ENCODE measurements at regions not wholly inside any gene's neighbourhood (a gene's known extent, or its start where the extent isn't known, plus 50 kb on each side); places are given as distances from the start of the nearest gene placed in this dataset.

GRCh38 chr13:74009100-74009668 is 125.0 kb downstream of the KLF12 start:
- ChIA-PET CTCF (interaction anchor here (0.6 to 0.7 kb wide), 2 partner anchors 26 to 32 kb away, joined by 3 read pairs; no protein-coding TSS in a partner anchor), POLR2A (no interaction called here)
- Histone ChIP-seq H3K27me3 (ENCODE audit: control insufficient read depth, insufficient read depth, low read length) (no peaks in the 10 kb centered on the region), H3K4me3 (ENCODE audit: low read depth, low read length) (no peak overlapping the region), H3K36me3 (ENCODE audit: control insufficient read depth, insufficient read depth, low read length) (no peaks in the 10 kb centered on the region)
- no peak for DNase-seq (ENCODE audit: low read depth)
- TF ChIP-seq CTCF (IDR thresholded peaks at IDR 0.05; ENCODE audit: insufficient read depth, low read depth, low read length) = no peak

- Histone ChIP-seq H3K27me3 (ENCODE audit: control insufficient read depth, insufficient read depth, low read length) (no peaks in the 10 kb centered on the region), H3K36me3 (ENCODE audit: control insufficient read depth, insufficient read depth, low read length) (no peaks in the 10 kb centered on the region), H3K4me3 (ENCODE audit: low read depth, low read length) (no peak overlapping the region)
- TF ChIP-seq CTCF (IDR thresholded peaks at IDR 0.05; ENCODE audit: insufficient read depth, low read depth, low read length) = no peak
- POLR2A ChIA-PET = no interaction called here
- DNase-seq (ENCODE audit: low read depth) = no peak
- CTCF ChIA-PET = interaction anchor here (0.6 kb wide), 1 partner anchor 276 kb away, joined by 4 read pairs; no protein-coding TSS in a partner anchor
Measured at GRCh38 chr13:74006666-74007065, 127.5 kb downstream of the KLF12 start.

GRCh38 chr13:74005320-74006157 is 128.7 kb downstream of the KLF12 start:
- no peak for TF ChIP-seq CTCF (IDR thresholded peaks at IDR 0.05; ENCODE audit: insufficient read depth, low read depth, low read length)
- ChIA-PET POLR2A (no interaction called here), CTCF (no interaction called here)
- DNase-seq (ENCODE audit: low read depth) = no peak
- Histone ChIP-seq H3K27me3 (ENCODE audit: control insufficient read depth, insufficient read depth, low read length) (no peaks in the 10 kb centered on the region), H3K4me3 (ENCODE audit: low read depth, low read length) (no peak overlapping the region), H3K36me3 (ENCODE audit: control insufficient read depth, insufficient read depth, low read length) (no peaks in the 10 kb centered on the region)

DNA sequence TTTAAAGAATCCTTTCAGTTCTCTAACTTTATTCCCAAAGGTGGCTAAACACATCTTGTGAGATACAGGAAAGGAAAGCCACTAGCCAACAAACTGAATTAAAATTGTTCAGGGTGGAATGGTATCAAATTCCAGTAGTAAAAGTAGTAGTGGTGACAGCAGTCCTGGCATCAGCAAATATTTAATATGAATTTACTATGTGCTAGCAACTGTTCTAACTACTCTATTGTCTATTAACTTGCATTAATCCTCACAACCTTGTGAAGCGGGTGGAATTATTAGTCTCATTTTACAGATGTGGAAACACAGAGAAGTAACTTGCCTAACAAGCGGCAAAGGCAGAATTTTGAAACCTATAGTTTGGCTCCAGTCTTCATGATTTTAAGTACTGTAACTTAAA is 130.1 kb downstream of the KLF12 start:
- DNase-seq (ENCODE audit: low read depth) = no peak
- no peaks in the 10 kb centered on the region for H3K27me3 ChIP-seq (ENCODE audit: control insufficient read depth, insufficient read depth, low read length)
- POLR2A ChIA-PET = no interaction called here

More for the DNA sequence above, 130.1 kb downstream of the KLF12 start:
- no peaks in the 10 kb centered on the region for H3K36me3 ChIP-seq (ENCODE audit: control insufficient read depth, insufficient read depth, low read length)
- CTCF ChIA-PET = no interaction called here
- TF ChIP-seq CTCF (IDR thresholded peaks at IDR 0.05; ENCODE audit: insufficient read depth, low read depth, low read length) = no peak
- H3K4me3 ChIP-seq (ENCODE audit: low read depth, low read length) = no peak overlapping the region
